HCT116 (cell line): ENCODE measurements at regions not wholly inside any gene's neighbourhood (a gene's known extent, or its start where the extent isn't known, plus 50 kb on each side); places are given as distances from the start of the nearest gene placed in this dataset.

Source experiments
- ATAC-seq: fragments of 200-7000 bp; cut with Tn5 transposase; 2 replicates; pipeline ENCODE4 v1.9.1; 2020; ENCODE audit warnings: mild to moderate bottlenecking, moderate library complexity
- BruUV-seq: library from RNA; stranded (reverse); fragments of 400-500 nt; replicated peaks from 2 replicates; lab custom pipeline; 2021; lab: Mats Ljungman, UMichigan
- CTCF ChIA-PET: fragments of 300-600 bp; sonication (Branson Sonifier 250); formaldehyde crosslinking; loops from one replicate; lab custom pipeline; 2021; ENCODE audit warnings: antibody characterized with exemption; lab: Charles Lee
- POLR2A ChIA-PET: fragments of 300-600, 350-600 bp; sonication (Branson Sonifier 250); formaldehyde crosslinking; loops from one replicate; lab custom pipeline; 2021; ENCODE audit warnings: antibody characterized with exemption; lab: Charles Lee
- RAD21 ChIA-PET, 2 experiments: fragments of 300-600 bp; sonication (Branson Sonifier 250); formaldehyde crosslinking; loops; one replicate each; lab custom pipeline; 2023; ENCODE audit warnings: low total read pairs in 2 of 2; ENCODE audit not compliant: uncharacterized antibody in 2 of 2, unreplicated experiment in 2 of 2, low non-redundant PET in 1 of 2; lab: Charles Lee
- DNase-seq: peaks from one replicate; pipeline ENCODE4 v3.0.0-alpha.2; 2010; ENCODE audit warnings: low read depth, low spot score
- H2AFZ ChIP-seq: fragments of 200-600 bp; shearing (Covaris generic), sonication (generic); 2 replicates; pipeline ENCODE4 v1.6.1; 2017; ENCODE audit warnings: low read depth, mixed run types, mixed read lengths, antibody characterized with exemption, low read length; ENCODE audit not compliant: poor library complexity, severe bottlenecking
- H3K27ac ChIP-seq: 2 replicates; pipeline ENCODE4 v1.5.1; 2012; ENCODE audit warnings: low read depth, low read length
- H3K27me3 ChIP-seq: fragments of 200-600 bp; sonication (generic); 2 replicates; pipeline ENCODE4 v1.6.1; 2016; ENCODE audit warnings: mixed run types, low read length, mixed read lengths; ENCODE audit not compliant: insufficient read depth
- H3K36me3 ChIP-seq, 2 experiments: fragments of 200-500 bp in 1 of 2; fragments of 200-600 bp in 1 of 2; sonication (Bioruptor generic) in 1 of 2; sonication (generic) in 1 of 2; 2 replicates each; pipeline versions ENCODE4 v1.5.1 to v1.6.1; 2014 to 2016; ENCODE audit warnings: low read length in 2 of 2, inconsistent platforms in 1 of 2, mixed read lengths in 1 of 2, mixed run types in 1 of 2; ENCODE audit not compliant: insufficient read depth in 2 of 2, control insufficient read depth in 1 of 2
- H3K4me1 ChIP-seq, 2 experiments: fragments of 200-600 bp in 1 of 2; sonication (generic) in 1 of 2; 2 replicates each; pipeline versions ENCODE4 v1.5.1 to v1.6.1; 2012 to 2017; ENCODE audit warnings: low read length in 2 of 2, inconsistent platforms in 1 of 2, mild to moderate bottlenecking in 1 of 2, mixed read lengths in 1 of 2, mixed run types in 1 of 2, moderate library complexity in 1 of 2; ENCODE audit not compliant: insufficient read depth in 2 of 2, control insufficient read depth in 1 of 2
- H3K4me2 ChIP-seq: fragments of 200-600 bp; sonication (generic); 2 replicates; pipeline ENCODE4 v1.6.1; 2017; ENCODE audit warnings: mixed run types, low read length, mixed read lengths
- H3K4me3 ChIP-seq, 2 experiments: fragments of 200-600 bp in 1 of 2; sonication (generic) in 1 of 2; replicated peaks in 1 of 2; 2 replicates each; pipeline ENCODE4 v1.5.1; 2011 to 2016; ENCODE audit warnings: low read length in 2 of 2, control low read depth in 1 of 2, low read depth in 1 of 2, mild to moderate bottlenecking in 1 of 2, mixed read lengths in 1 of 2, mixed run types in 1 of 2
- H3K79me2 ChIP-seq: fragments of 200-600 bp; sonication (generic); 2 replicates; pipeline ENCODE4 v1.6.1; 2017; ENCODE audit warnings: mild to moderate bottlenecking, mixed run types, low read length, moderate library complexity, mixed read lengths; ENCODE audit not compliant: insufficient read depth
- H3K9ac ChIP-seq: fragments of 200-600 bp; sonication (generic); 2 replicates; pipeline ENCODE4 v1.6.1; 2016; ENCODE audit warnings: low read length, mixed read lengths
- H3K9me2 ChIP-seq: fragments of 200-600 bp; sonication (generic), shearing (Covaris generic); 2 replicates; pipeline ENCODE4 v1.6.1; 2017; ENCODE audit warnings: mixed run types, mild to moderate bottlenecking, moderate library complexity; ENCODE audit not compliant: insufficient read depth
- H3K9me3 ChIP-seq, 2 experiments: fragments of 200-500 bp in 1 of 2; fragments of 200-600 bp in 1 of 2; sonication (Bioruptor generic) in 1 of 2; sonication (generic) in 1 of 2; 2 replicates each; pipeline ENCODE4 v1.6.1; 2014 to 2017; ENCODE audit warnings: low read length in 2 of 2, mixed read lengths in 2 of 2, inconsistent platforms in 1 of 2, low read depth in 1 of 2, mild to moderate bottlenecking in 1 of 2, mixed run types in 1 of 2, moderate library complexity in 1 of 2; ENCODE audit not compliant: control insufficient read depth in 1 of 2, insufficient read depth in 1 of 2
- H4K20me1 ChIP-seq: fragments of 200-600 bp; sonication (generic), shearing (Covaris generic); 2 replicates; pipeline ENCODE4 v1.6.1; 2017; ENCODE audit warnings: mixed run types, mild to moderate bottlenecking, moderate library complexity; ENCODE audit not compliant: insufficient read depth
- ATF3 ChIP-seq: IDR thresholded peaks from 2 replicates; pipeline ENCODE4 v1.6.1; 2012
- CBX3 ChIP-seq: IDR thresholded peaks from 2 replicates; pipeline ENCODE4 v1.6.1; 2012; ENCODE audit warnings: low read depth
- CEBPB ChIP-seq: IDR thresholded peaks from 2 replicates; pipeline ENCODE4 v1.6.1; 2012; ENCODE audit warnings: low read depth
- CTCF ChIP-seq, 3 experiments: fragments of 200-600 bp in 1 of 3; sonication (generic) in 1 of 3; IDR thresholded peaks in 2 of 3; conservative IDR thresholded peaks in 1 of 3; 2 replicates each; pipeline ENCODE4 v1.5.1; 2012 to 2017; ENCODE audit warnings: low read depth in 2 of 3, low read length in 2 of 3, antibody characterized with exemption in 1 of 3, borderline replicate concordance in 1 of 3, control low read depth in 1 of 3, mild to moderate bottlenecking in 1 of 3, mixed read lengths in 1 of 3, mixed run types in 1 of 3, moderate library complexity in 1 of 3; ENCODE audit not compliant: insufficient read depth in 1 of 3
- EGR1 ChIP-seq: IDR thresholded peaks from 2 replicates; pipeline ENCODE4 v1.6.1; 2012; ENCODE audit warnings: low read depth
- ELF1 ChIP-seq: IDR thresholded peaks from 2 replicates; pipeline ENCODE4 v1.6.1; 2012; ENCODE audit warnings: low read depth, borderline replicate concordance
- EZH2phosphoT487 ChIP-seq: fragments of 200-600 bp; IDR thresholded peaks from 2 replicates; pipeline ENCODE4 v1.6.1; 2018; ENCODE audit warnings: antibody characterized with exemption, borderline replicate concordance
- JUND ChIP-seq: IDR thresholded peaks from 2 replicates; pipeline ENCODE4 v1.6.1; 2012
- MAX ChIP-seq: IDR thresholded peaks from 2 replicates; pipeline ENCODE4 v1.6.1; 2012
- POLR2A ChIP-seq: IDR thresholded peaks from 2 replicates; pipeline ENCODE4 v1.7.0; 2011; ENCODE audit warnings: borderline replicate concordance; ENCODE audit not compliant: insufficient read depth, insufficient read length; ENCODE audit errors: extremely low read depth
- POLR2AphosphoS5 ChIP-seq: IDR thresholded peaks from 2 replicates; pipeline ENCODE4 v1.6.1; 2011; ENCODE audit warnings: mild to moderate bottlenecking, low read depth, low read length, moderate library complexity
- RAD21 ChIP-seq: IDR thresholded peaks from 2 replicates; pipeline ENCODE4 v1.6.1; 2012; ENCODE audit warnings: low read depth, mild to moderate bottlenecking
- SIN3A ChIP-seq: IDR thresholded peaks from 2 replicates; pipeline ENCODE4 v1.6.1; 2012; ENCODE audit warnings: low read depth
- SP1 ChIP-seq: IDR thresholded peaks from 2 replicates; pipeline ENCODE4 v1.6.1; 2012; ENCODE audit warnings: low read depth
- TCF7L2 ChIP-seq: IDR thresholded peaks from 2 replicates; pipeline ENCODE4 v1.7.0; 2011; ENCODE audit warnings: borderline replicate concordance, inconsistent platforms; ENCODE audit not compliant: insufficient read depth, insufficient read length; ENCODE audit errors: extremely low read depth
- YY1 ChIP-seq: IDR thresholded peaks from 2 replicates; pipeline ENCODE4 v1.6.1; 2011; ENCODE audit warnings: low read length, low read depth, moderate library complexity, mild to moderate bottlenecking; ENCODE audit not compliant: insufficient replicate concordance; ENCODE audit errors: extremely low read depth
- ZBTB33 ChIP-seq: IDR thresholded peaks from 2 replicates; pipeline ENCODE4 v1.6.1; 2011; ENCODE audit warnings: mild to moderate bottlenecking, low read length, moderate library complexity; ENCODE audit not compliant: insufficient replicate concordance; ENCODE audit errors: extremely low read depth
- ZNF274 ChIP-seq: fragments of 200-500 bp; sonication (Bioruptor generic); IDR thresholded peaks from 2 replicates; pipeline ENCODE4 v1.6.1; 2014; ENCODE audit warnings: mild to moderate bottlenecking, low read depth, low read length, inconsistent platforms
- intact Hi-C: fragments of 100-400 bp; cut with micrococcal nuclease; formaldehyde crosslinking; loops from 2 replicates; pipeline ENCODE4 v1.10.0; 2022

GRCh38 chr6:121515630-121516265, 80.3 kb downstream of the GJA1 start (continued):
- no peak for TF ChIP-seq POLR2AphosphoS5
- no peak for TF ChIP-seq CEBPB
- no peak for TF ChIP-seq RAD21
- no peak for TF ChIP-seq MAX
- TF ChIP-seq JUND = no peak

GRCh38 chr6:121516331-121516730, 80.9 kb downstream of the GJA1 start:
- H3K4me1 ChIP-seq = no peaks in the 10 kb centered on the region
- H3K9me2 ChIP-seq = no peaks in the 10 kb centered on the region
- no peak overlapping the region for H2AFZ ChIP-seq
- CTCF ChIA-PET = no interaction called here
- no peaks in the 10 kb centered on the region for H3K79me2 ChIP-seq
- ATAC-seq (no peak), DNase-seq (no peak)
- no peaks in the 10 kb centered on the region for H4K20me1 ChIP-seq
- no TSS peak for BruUV-seq
- H3K36me3 ChIP-seq = no peaks in the 10 kb centered on the region
- H3K9ac ChIP-seq = no peak overlapping the region
- POLR2A ChIA-PET = no interaction called here
- TF ChIP-seq TCF7L2 (no peak), YY1 (no peak), JUND (no peak), EGR1 (no peak), SP1 (no peak), ATF3 (no peak), MAX (no peak), RAD21 (no peak), SIN3A (no peak), CTCF (IDR thresholded peaks at IDR 0.05 in 2 of 3, conservative IDR thresholded peaks at IDR 0.05 in 1 of 3; ENCODE audit: borderline replicate concordance in 1 of 3, insufficient read depth in 1 of 3, low read depth in 2 of 3, low read length in 2 of 3) (no peak), POLR2A (no peak), EZH2phosphoT487 (no peak), CEBPB (no peak), CBX3 (no peak), ELF1 (no peak), ZNF274 (no peak), ZBTB33 (no peak)
- intact Hi-C loops = no loop called here
- H3K27me3 ChIP-seq = no peaks in the 10 kb centered on the region
- no peaks in the 10 kb centered on the region for H3K9me3 ChIP-seq
- RAD21 ChIA-PET = no interaction called here
- no peak overlapping the region for H3K4me2 ChIP-seq
- no peak overlapping the region for H3K4me3 ChIP-seq
- no peak overlapping the region for H3K27ac ChIP-seq
